GM23248 (cell line): ENCODE measurements at regions not wholly inside any gene's neighbourhood (a gene's known extent, or its start where the extent isn't known, plus 50 kb on each side); places are given as distances from the start of the nearest gene placed in this dataset.
A peak's percentile ranks its signal among the peaks of the same experiment; 100 is the strongest.

ENCODE experiments used
- DNase-seq: peaks from one replicate; pipeline ENCODE4 v3.0.0-alpha.2; 2015
- H2AFZ ChIP-seq: fragments of 200-600 bp; sonication (generic); 2 replicates; pipeline ENCODE4 v1.6.1; 2016; ENCODE audit warnings: antibody characterized with exemption
- H3F3A ChIP-seq: fragments of 200-600 bp; sonication (generic); 2 replicates; pipeline ENCODE4 v1.6.1; 2016; ENCODE audit warnings: mild to moderate bottlenecking, antibody characterized with exemption, mixed run types; ENCODE audit not compliant: insufficient read depth
- H3K27ac ChIP-seq: fragments of 200-600 bp; sonication (generic); 2 replicates; pipeline ENCODE4 v1.5.1; 2016; ENCODE audit warnings: mild to moderate bottlenecking
- H3K27me3 ChIP-seq: fragments of 200-600 bp; sonication (generic); replicated peaks from 2 replicates; pipeline ENCODE4 v1.6.1; 2016; ENCODE audit warnings: mild to moderate bottlenecking; ENCODE audit not compliant: insufficient read depth
- H3K36me3 ChIP-seq: fragments of 200-600 bp; sonication (generic); 2 replicates; pipeline ENCODE4 v1.6.1; 2016; ENCODE audit warnings: low read depth, mild to moderate bottlenecking
- H3K4me1 ChIP-seq: fragments of 200-600 bp; sonication (generic); 2 replicates; pipeline ENCODE4 v1.6.1; 2016; ENCODE audit warnings: mild to moderate bottlenecking; ENCODE audit not compliant: insufficient read depth
- H3K4me2 ChIP-seq: fragments of 200-600 bp; sonication (generic); one replicate; pipeline ENCODE4 v1.6.1; 2016; ENCODE audit warnings: mild to moderate bottlenecking; ENCODE audit not compliant: unreplicated experiment
- H3K4me3 ChIP-seq: fragments of 200-600 bp; sonication (generic); 2 replicates; pipeline ENCODE4 v1.5.1; 2016; ENCODE audit warnings: mild to moderate bottlenecking
- H3K79me2 ChIP-seq: fragments of 200-600 bp; sonication (generic); 2 replicates; pipeline ENCODE4 v1.6.1; 2016; ENCODE audit warnings: mild to moderate bottlenecking; ENCODE audit not compliant: insufficient read depth
- H3K9ac ChIP-seq: fragments of 200-600 bp; sonication (generic); 2 replicates; pipeline ENCODE4 v1.6.1; 2016; ENCODE audit warnings: mild to moderate bottlenecking
- H3K9me2 ChIP-seq: fragments of 200-600 bp; sonication (generic); 2 replicates; pipeline ENCODE4 v1.6.1; 2016; ENCODE audit warnings: mixed run types, mild to moderate bottlenecking, moderate library complexity; ENCODE audit not compliant: insufficient read depth
- H3K9me3 ChIP-seq: fragments of 200-600 bp; sonication (generic); one replicate; pipeline ENCODE4 v1.6.1; 2017; ENCODE audit warnings: low read depth
- H4K20me1 ChIP-seq: fragments of 200-600 bp; sonication (generic); 2 replicates; pipeline ENCODE4 v1.6.0; 2016; ENCODE audit not compliant: insufficient read depth
- EZH2 ChIP-seq: fragments of 200-600 bp; sonication (generic); IDR thresholded peaks from 2 replicates; pipeline ENCODE4 v1.6.1; 2018; ENCODE audit warnings: antibody characterized with exemption, mild to moderate bottlenecking; ENCODE audit not compliant: insufficient read depth, poor library complexity, severe bottlenecking
- EZH2phosphoT487 ChIP-seq: fragments of 200-600 bp; sonication (generic); IDR thresholded peaks from 2 replicates; pipeline ENCODE4 v1.6.1; 2018; ENCODE audit warnings: antibody characterized with exemption, moderate library complexity, mild to moderate bottlenecking, low read depth; ENCODE audit not compliant: insufficient read depth
- WGBS, 2 experiments: methylation state at CpG; one replicate each; pipeline ENCODE4 v1.1.6; 2015 to 2017; ENCODE audit warnings: low lambda C conversion rate in 2 of 2, low coverage in 1 of 2; ENCODE audit errors: missing lambda C conversion rate in 2 of 2; 5-methylcytosine and 5-hydroxymethylcytosine counted together
- in situ Hi-C: fragments of 300-500 bp; cut with MboI; formaldehyde crosslinking; loops from 2 replicates; pipeline ENCODE4 v1.15.0; 2020

DNA sequence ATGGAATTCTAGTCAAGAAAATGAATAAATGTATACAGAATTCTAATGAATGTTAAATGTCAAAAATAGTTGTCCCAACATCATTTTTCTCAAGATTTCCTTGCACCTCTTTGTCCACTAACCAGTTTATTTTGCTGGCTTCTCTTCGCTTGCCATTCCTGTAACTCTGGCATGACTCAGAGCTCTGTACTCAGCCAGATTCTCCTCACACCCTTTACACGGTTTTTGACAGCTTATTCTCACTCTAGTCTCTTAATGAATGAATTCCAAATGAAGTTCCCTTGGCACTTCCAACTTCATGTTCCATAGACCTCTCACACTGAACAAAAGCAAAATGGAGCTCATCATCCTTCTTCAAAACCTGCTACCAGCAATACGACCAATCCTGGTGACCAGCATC is 419.3 kb upstream of the SLIT2 start:
- no peak overlapping the region for H2AFZ ChIP-seq
- peaks cover 18% of the 10 kb centered on the region for H3K4me1 ChIP-seq
- no peaks in the 10 kb centered on the region for H3K79me2 ChIP-seq
- peak overlapping the region; percentile 28; the same call in 1 of the 2 replicates for H3K4me3 ChIP-seq
- DNase-seq: peak; percentile 63
- H3K9me3 ChIP-seq: no peaks in the 10 kb centered on the region
- no peaks in the 10 kb centered on the region for H3K9me2 ChIP-seq
- H3K4me2 ChIP-seq: peak overlapping the region; percentile 65
- no peaks in the 10 kb centered on the region for H4K20me1 ChIP-seq
- TF ChIP-seq EZH2 (no peak), EZH2phosphoT487 (no peak)
- H3F3A ChIP-seq: peaks cover 18% of the 10 kb centered on the region
- no peaks in the 10 kb centered on the region for H3K36me3 ChIP-seq
- WGBS, 2 experiments: 38 to 39% methylated on average over 3 of the region's 3 CpGs
- no peak overlapping the region for H3K27ac ChIP-seq
- no peaks in the 10 kb centered on the region for H3K27me3 ChIP-seq
- in situ Hi-C loops: no loop called here
- H3K9ac ChIP-seq: no peak overlapping the region

DNA sequence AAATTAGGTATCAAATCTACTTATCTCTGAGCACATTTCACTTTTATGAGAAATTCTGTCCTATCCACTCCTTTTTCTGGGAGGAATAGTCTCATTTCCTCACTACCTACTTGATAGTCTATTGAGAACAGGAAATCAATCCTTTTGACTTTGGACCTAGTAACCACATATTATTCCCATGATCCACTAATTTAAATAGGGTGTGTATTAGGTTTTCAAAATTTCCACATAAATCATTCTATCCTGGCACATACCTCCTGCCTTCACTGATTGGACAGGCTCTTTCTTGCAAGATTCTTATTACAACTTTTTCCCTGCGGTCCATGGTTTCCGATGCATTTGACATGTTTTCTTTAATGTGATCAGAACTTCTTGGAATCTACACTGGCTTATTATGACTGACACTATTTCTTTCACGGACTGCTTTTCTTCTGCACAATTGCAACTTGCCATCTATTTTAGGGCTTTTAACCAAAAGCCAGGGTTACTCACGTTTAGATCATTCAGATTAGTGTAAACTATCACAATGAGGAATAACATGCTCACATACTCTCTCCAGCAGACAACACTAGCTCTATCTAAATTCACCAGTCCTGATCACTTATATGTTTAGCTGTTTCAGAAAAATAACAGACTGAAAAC is 419.9 kb upstream of the SLIT2 start:
- no peak for TF ChIP-seq EZH2
- no peak for TF ChIP-seq EZH2phosphoT487
- Histone ChIP-seq H3K4me2 (peak overlapping the region; percentile 65), H3K36me3 (no peaks in the 10 kb centered on the region), H3K79me2 (no peaks in the 10 kb centered on the region), H2AFZ (no peak overlapping the region), H3K9me3 (no peaks in the 10 kb centered on the region), H3K4me1 (peaks cover 18% of the 10 kb centered on the region), H4K20me1 (no peaks in the 10 kb centered on the region), H3K9me2 (no peaks in the 10 kb centered on the region), H3F3A (peaks cover 18% of the 10 kb centered on the region), H3K27ac (no peak overlapping the region), H3K4me3 (peak overlapping the region; percentile 28; the same call in 1 of the 2 replicates), H3K27me3 (no peaks in the 10 kb centered on the region), H3K9ac (no peak overlapping the region)
- WGBS, 2 experiments: 42 to 44% methylated on average over 4 of the region's 4 CpGs
- in situ Hi-C loops: no loop called here
- peak; percentile 74 for DNase-seq

DNA sequence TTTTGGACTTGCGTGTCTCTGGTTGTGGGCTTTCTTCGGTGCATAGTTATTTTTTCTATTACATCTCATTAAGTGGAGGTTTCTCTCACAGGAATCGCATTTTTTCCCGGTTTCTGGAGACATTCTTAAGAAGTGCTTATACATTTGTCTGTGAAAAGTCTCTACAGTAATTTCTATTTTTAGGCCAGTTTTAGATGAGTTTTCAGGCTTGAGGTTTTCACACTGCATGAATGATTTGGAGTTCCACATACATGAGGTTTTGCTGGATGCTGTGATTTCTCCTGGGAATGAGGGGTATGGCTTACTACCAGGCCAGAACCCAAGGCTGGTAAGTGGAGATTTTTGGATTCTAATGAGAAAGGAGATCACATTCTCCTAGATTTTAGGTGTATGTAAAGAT is 422.6 kb upstream of the SLIT2 start:
- Histone ChIP-seq H3F3A (peaks cover 18% of the 10 kb centered on the region), H3K27me3 (no peaks in the 10 kb centered on the region), H4K20me1 (no peaks in the 10 kb centered on the region), H3K79me2 (no peaks in the 10 kb centered on the region), H3K9me3 (no peaks in the 10 kb centered on the region), H3K36me3 (no peaks in the 10 kb centered on the region), H3K4me1 (peaks cover 18% of the 10 kb centered on the region), H3K9ac (no peak overlapping the region), H3K4me3 (no peak overlapping the region), H3K9me2 (no peaks in the 10 kb centered on the region), H2AFZ (no peak overlapping the region), H3K4me2 (no peak overlapping the region), H3K27ac (no peak overlapping the region)
- TF ChIP-seq EZH2phosphoT487: no peak
- no peak for TF ChIP-seq EZH2
- no peak for DNase-seq
- 96 to 98% methylated on average over 4 of the region's 4 CpGs for WGBS, 2 experiments
- in situ Hi-C loops: no loop called here

DNA sequence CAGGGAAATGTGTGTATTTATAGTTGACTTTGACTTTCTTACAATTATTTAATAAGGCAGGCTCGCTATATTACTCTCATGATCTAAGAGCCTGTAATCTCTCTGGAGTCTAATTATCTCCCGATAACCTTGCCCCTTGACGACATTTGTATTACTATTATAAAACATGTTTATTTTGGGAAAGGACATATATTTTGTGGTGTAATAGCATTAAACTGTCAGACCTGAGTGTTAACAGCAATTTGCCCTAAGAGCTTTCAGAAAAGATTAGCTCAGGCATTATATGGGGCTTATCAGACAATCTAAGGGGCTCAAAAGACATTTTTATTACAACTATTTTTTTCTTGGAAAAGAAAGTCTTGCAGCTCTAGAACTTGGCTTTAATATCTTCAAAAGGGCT is 427.9 kb upstream of the SLIT2 start:
- Histone ChIP-seq H3K4me3 (no peak overlapping the region), H3K9ac (no peak overlapping the region), H3K4me2 (no peak overlapping the region), H3K36me3 (no peaks in the 10 kb centered on the region), H3K9me3 (no peaks in the 10 kb centered on the region), H2AFZ (no peak overlapping the region), H3F3A (no peaks in the 10 kb centered on the region), H4K20me1 (no peaks in the 10 kb centered on the region), H3K27ac (no peak overlapping the region), H3K79me2 (no peaks in the 10 kb centered on the region), H3K4me1 (no peaks in the 10 kb centered on the region), H3K9me2 (no peaks in the 10 kb centered on the region), H3K27me3 (no peaks in the 10 kb centered on the region)
- no peak for DNase-seq
- WGBS, 2 experiments: 97 to 99% methylated on average over 3 of the region's 3 CpGs
- in situ Hi-C loops: no loop called here
- TF ChIP-seq EZH2phosphoT487: no peak
- TF ChIP-seq EZH2: no peak
